ENCODE measurements at regions not wholly inside any gene's neighbourhood (a gene's known extent, or its start where the extent isn't known, plus 50 kb on each side); places are given as distances from the start of the nearest gene placed in this dataset.

DNA sequence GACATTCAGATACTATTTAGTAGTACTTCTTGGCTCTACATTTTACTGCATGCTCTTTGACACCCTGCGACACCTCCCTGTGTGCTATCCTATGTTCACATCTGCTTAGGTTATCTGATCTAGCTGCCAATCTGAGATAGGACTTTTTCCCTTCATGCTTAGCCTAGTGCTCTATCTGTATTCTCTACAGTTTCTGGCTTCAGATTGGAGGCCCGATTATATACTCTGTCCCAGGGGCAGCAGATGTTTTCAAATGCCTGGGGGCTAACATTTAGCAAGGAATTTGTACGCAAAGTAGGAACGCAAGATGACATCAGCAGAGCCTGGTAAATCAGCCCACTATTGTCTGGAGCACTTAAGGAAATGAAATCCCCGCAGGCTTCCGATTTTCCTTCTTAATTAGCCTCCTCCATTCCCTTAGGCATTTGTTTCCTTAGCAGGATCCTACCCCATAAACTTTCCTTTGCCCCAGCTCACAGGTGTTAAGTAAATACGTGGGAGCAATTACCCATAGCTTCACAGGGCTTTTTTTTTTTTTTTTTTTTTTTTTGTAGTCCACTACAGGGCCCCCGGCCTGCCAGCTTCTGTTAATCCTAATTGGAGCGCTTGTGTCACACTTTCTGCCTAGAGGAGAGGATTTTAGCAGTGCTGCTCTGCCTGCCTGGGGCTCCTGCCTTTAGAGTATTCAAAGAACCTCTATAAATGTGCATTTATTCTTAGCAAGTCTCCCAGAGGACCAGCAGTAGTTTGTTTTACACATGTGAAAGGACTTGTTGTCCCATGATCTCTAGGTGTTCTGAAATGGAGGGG lies 61.1 kb upstream of the LPAR1 start:
- no TSS peak for BruUV-seq (replicated peaks)
- TF ChIP-seq SREBF1 (IDR thresholded peaks at IDR 0.05; ENCODE audit: low read length) = no peak
- TF ChIP-seq, protein P1, sequence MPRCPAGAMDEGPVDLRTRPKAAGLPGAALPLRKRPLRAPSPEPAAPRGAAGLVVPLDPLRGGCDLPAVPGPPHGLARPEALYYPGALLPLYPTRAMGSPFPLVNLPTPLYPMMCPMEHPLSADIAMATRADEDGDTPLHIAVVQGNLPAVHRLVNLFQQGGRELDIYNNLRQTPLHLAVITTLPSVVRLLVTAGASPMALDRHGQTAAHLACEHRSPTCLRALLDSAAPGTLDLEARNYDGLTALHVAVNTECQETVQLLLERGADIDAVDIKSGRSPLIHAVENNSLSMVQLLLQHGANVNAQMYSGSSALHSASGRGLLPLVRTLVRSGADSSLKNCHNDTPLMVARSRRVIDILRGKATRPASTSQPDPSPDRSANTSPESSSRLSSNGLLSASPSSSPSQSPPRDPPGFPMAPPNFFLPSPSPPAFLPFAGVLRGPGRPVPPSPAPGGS (IDR thresholded peaks at IDR 0.05; ENCODE audit: borderline replicate concordance, insufficient read depth, low read depth, low read length, poor library complexity, severe bottlenecking) = no peak
- TF ChIP-seq NRF1 (conservative IDR thresholded peaks at IDR 0.05; ENCODE audit: low read depth, low read length) = no peak
- TF ChIP-seq RELA (IDR thresholded peaks at IDR 0.05; ENCODE audit: borderline replicate concordance, partially characterized antibody) = no peak
- TF ChIP-seq NFXL1 (IDR thresholded peaks at IDR 0.05; ENCODE audit: borderline replicate concordance) = no peak
- no peak for TF ChIP-seq RB1 (IDR thresholded peaks at IDR 0.05; ENCODE audit: borderline replicate concordance)
- no peak for TF ChIP-seq ZZZ3 (IDR thresholded peaks at IDR 0.05; ENCODE audit: control insufficient read depth, insufficient read length, low read depth)
- no peak for TF ChIP-seq RFX5 (IDR thresholded peaks at IDR 0.05; ENCODE audit: low read depth, low read length)
- no peak for TF ChIP-seq SMARCA5 (IDR thresholded peaks at IDR 0.05)
- no peak for TF ChIP-seq TCF3 (IDR thresholded peaks at IDR 0.05; ENCODE audit: borderline replicate concordance, insufficient read depth, low read depth, low read length)
- TF ChIP-seq CBFB (IDR thresholded peaks at IDR 0.05; ENCODE audit: low read depth) = no peak
- no peak for TF ChIP-seq SMC3 (IDR thresholded peaks at IDR 0.05; ENCODE audit: borderline replicate concordance, low read length)
- no peak for TF ChIP-seq RCOR1 (conservative IDR thresholded peaks at IDR 0.05; ENCODE audit: low read depth, low read length)
- no peak for TF ChIP-seq STAT1 (conservative IDR thresholded peaks at IDR 0.05)
- no peak for TF ChIP-seq CEBPB (IDR thresholded peaks at IDR 0.05; ENCODE audit: borderline replicate concordance in 1 of 2, low read depth in 2 of 2, low read length in 2 of 2)
- WGBS (ENCODE audit: insufficient coverage, insufficient replicate concordance, low lambda C conversion rate, missing lambda C conversion rate) = 20% methylated on average over 9 of the region's 9 CpGs
- no peaks in the 10 kb centered on the region for H3K9me3 ChIP-seq (replicated peaks; ENCODE audit: control insufficient read depth, insufficient read depth, low read length)
- no peak overlapping the region for H2AFZ ChIP-seq (ENCODE audit: control insufficient read depth, low read depth, low read length)
- H3K79me2 ChIP-seq (ENCODE audit: control insufficient read depth, insufficient read depth, low read length) = no peaks in the 10 kb centered on the region
- H3K4me1 ChIP-seq (ENCODE audit: control insufficient read depth, insufficient read depth, low read length) = no peaks in the 10 kb centered on the region
- ChIA-PET POLR2A (interaction anchor here (0.6 to 1.0 kb wide), 4 partner anchors 20 to 915 kb away, joined by 3 to 8 read pairs (median 4); no protein-coding TSS in a partner anchor), RAD21 (ENCODE audit: unreplicated experiment) (interaction anchor here (0.6 to 1.6 kb wide), 4 partner anchors 10 to 63 kb away, joined by 3 to 5 read pairs (median 4); no protein-coding TSS in a partner anchor), CTCF (no interaction called here), SMC1A (ENCODE audit: uncharacterized antibody, unreplicated experiment) (interaction anchor here (1.1 to 1.5 kb wide), 4 partner anchors 8 to 118 kb away, joined by 3 to 6 read pairs (median 3); no protein-coding TSS in a partner anchor)
- H3K4me2 ChIP-seq (ENCODE audit: control insufficient read depth, insufficient read depth) = no peak overlapping the region
- no peak overlapping the region for H3K27ac ChIP-seq (ENCODE audit: control insufficient read depth, insufficient read depth)
- H3K27me3 ChIP-seq (replicated peaks in 1 of 2; ENCODE audit: control insufficient read depth in 2 of 2, insufficient read depth in 2 of 2, low read length in 1 of 2) = no peaks in the 10 kb centered on the region
- DNase-seq (ENCODE audit: low read depth, low spot score) (no peak), FAIRE-seq (no peak), ATAC-seq (no peak)
- in situ Hi-C loops (cut with MboI) = no loop called here
- no peak overlapping the region for H3K4me3 ChIP-seq
- no peak overlapping the region for H3K9ac ChIP-seq (ENCODE audit: control insufficient read depth, insufficient read depth, low read length)
- no peaks in the 10 kb centered on the region for H4K20me1 ChIP-seq (ENCODE audit: control insufficient read depth, insufficient read depth)
- H3K36me3 ChIP-seq (ENCODE audit: control insufficient read depth in 2 of 2, insufficient read depth in 2 of 2, low read length in 1 of 2) = no peaks in the 10 kb centered on the region
- intact Hi-C loops (cut with micrococcal nuclease; ENCODE audit: unreplicated experiment) = no loop called here

All from GM12878 (cell line).